ENCODE measurements at regions not wholly inside any gene's neighbourhood (a gene's known extent, or its start where the extent isn't known, plus 50 kb on each side); places are given as distances from the start of the nearest gene placed in this dataset.

DNA sequence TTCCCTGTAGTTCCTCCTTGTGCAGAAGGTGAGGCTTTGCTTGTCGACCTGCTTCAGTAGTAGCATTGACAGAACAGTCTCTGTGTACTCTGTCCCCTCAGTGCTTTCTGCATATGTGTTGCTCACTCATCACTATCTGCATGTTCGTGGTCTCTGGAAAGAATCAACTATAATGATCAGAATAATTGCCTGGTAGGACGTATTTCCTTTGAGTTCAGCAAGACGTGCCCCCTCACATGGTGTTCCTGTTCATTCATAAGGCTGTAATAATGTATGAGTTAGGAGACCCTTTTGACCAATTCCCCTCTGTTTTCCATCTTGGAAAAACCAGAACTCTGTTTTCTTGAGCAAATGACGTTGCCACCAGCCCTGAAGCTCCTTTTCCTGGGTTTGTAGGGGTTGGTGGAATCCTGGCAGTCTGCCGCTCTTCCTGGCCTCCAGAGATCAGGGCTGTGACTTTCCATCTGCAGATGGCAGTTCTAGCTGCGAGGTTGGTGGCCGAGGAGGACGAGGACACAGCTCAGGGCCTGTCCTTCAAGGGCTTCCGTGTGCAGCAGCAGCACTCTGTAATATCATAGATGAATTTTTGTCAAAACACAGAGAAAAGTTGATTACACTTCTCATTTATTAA is 61.9 kb downstream of the EXOSC2 start:
- TF ChIP-seq POLR2AphosphoS5 (IDR thresholded peaks at IDR 0.05) (no peak), POLR2A (IDR thresholded peaks at IDR 0.05) (no peak), EP300 (IDR thresholded peaks at IDR 0.05) (no peak)
- TF ChIP-seq, protein P1, sequence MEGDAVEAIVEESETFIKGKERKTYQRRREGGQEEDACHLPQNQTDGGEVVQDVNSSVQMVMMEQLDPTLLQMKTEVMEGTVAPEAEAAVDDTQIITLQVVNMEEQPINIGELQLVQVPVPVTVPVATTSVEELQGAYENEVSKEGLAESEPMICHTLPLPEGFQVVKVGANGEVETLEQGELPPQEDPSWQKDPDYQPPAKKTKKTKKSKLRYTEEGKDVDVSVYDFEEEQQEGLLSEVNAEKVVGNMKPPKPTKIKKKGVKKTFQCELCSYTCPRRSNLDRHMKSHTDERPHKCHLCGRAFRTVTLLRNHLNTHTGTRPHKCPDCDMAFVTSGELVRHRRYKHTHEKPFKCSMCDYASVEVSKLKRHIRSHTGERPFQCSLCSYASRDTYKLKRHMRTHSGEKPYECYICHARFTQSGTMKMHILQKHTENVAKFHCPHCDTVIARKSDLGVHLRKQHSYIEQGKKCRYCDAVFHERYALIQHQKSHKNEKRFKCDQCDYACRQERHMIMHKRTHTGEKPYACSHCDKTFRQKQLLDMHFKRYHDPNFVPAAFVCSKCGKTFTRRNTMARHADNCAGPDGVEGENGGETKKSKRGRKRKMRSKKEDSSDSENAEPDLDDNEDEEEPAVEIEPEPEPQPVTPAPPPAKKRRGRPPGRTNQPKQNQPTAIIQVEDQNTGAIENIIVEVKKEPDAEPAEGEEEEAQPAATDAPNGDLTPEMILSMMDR (IDR thresholded peaks at IDR 0.05): no peak
- Histone ChIP-seq H3K36me3 (no peaks in the 10 kb centered on the region), H3K4me3 (no peak overlapping the region), H3K4me1 (peaks cover 12% of the 10 kb centered on the region), H3K9me3 (no peaks in the 10 kb centered on the region), H3K27ac (no peak overlapping the region), H3K27me3 (no peaks in the 10 kb centered on the region)
- WGBS: 69% methylated on average over 10 of the region's 10 CpGs
- no peak for DNase-seq (ENCODE audit: low spot score in 2 of 2)

DNA sequence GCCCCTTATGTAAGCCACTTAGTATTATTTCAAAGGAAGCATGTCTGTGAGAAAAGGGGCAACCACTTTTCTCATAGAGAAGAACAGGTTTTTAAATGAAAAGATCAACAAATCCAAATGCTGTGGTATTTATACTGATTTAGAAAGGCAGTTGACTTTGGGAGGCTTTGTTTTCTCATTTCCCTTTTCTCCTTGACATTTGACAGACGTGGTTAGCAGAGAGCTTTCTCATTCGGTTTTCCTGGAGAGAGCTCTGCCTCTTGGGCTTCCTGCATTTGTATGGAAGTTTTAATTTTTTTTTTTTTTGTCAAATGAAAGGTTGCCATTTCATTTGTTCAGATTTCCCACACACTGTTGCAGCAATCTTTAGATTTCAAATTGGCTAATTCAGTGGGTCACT is 62.5 kb downstream of the EXOSC2 start:
- no peaks in the 10 kb centered on the region for H3K9me3 ChIP-seq
- no peak overlapping the region for H3K4me3 ChIP-seq
- TF ChIP-seq, protein P1 (IDR thresholded peaks at IDR 0.05): no peak
- TF ChIP-seq POLR2A (IDR thresholded peaks at IDR 0.05): no peak
- TF ChIP-seq EP300 (IDR thresholded peaks at IDR 0.05): no peak
- TF ChIP-seq POLR2AphosphoS5 (IDR thresholded peaks at IDR 0.05): no peak
- H3K27me3 ChIP-seq: no peaks in the 10 kb centered on the region
- DNase-seq (ENCODE audit: low spot score in 2 of 2): no peak
- 26% methylated on average over 2 of the region's 2 CpGs for WGBS
- H3K27ac ChIP-seq: no peak overlapping the region
- peaks cover 12% of the 10 kb centered on the region for H3K4me1 ChIP-seq
- H3K36me3 ChIP-seq: no peaks in the 10 kb centered on the region

DNA sequence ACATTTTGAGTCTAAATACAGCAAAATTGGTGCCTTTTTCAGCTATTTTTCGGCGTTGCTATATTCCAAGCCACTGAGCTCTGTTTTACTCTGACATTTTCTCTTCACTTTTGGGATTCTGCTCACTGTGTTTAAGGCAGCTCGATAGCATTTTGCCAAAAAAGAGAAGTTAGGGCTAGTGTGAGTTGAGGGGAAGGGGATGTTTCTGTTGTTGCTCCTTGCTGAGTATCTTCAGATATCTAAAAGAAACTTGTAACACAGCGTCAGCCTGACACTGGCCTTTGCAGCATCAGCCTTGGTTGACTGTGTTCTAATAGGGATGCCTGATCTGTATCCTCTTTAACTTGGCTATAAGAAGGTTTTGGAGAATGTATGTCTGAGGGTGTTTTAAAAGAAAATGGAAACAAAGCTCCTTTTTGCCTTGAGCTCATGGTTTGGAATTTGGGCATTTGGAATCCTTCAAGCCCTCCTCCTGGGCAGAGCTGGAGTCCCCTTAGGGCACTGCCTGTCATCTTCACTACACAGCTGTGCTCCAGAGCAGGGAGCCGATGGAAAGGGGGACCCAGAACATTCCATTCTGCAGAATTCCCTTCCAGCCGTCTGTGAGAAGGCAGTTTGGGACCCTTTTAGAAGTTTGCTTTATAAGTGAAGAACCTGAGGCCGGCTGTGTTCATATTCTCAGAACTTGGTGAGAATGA is 63.0 kb downstream of the EXOSC2 start:
- Histone ChIP-seq H3K27me3 (no peaks in the 10 kb centered on the region), H3K27ac (no peak overlapping the region)
- WGBS: 82% methylated on average over 7 of the region's 7 CpGs

DNA sequence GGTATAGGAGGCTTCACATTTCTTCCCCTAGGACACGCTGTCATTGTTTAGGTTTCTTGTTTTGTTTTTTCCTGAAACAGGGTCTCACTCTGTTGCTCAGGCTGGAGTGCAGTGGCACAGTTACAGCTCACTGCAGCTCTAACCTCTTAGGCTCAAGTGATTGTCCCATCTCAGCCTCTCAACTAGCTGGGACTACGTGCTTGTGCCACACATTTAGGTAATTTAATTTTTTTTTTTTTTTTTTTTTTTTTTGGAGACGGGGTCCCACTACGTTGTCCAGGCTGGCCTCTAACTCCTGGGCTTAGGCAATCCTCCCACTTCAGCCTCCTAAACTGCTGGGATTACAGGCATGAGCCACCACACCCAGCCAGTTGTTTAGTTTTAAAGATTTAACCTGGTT is 66.2 kb downstream of the EXOSC2 start:
- no peak overlapping the region for H3K27ac ChIP-seq
- H3K9me3 ChIP-seq: no peaks in the 10 kb centered on the region
- peaks cover 12% of the 10 kb centered on the region for H3K4me1 ChIP-seq
- 82% methylated on average over 4 of the region's 4 CpGs for WGBS
- H3K4me3 ChIP-seq: no peak overlapping the region
- no peak for DNase-seq (ENCODE audit: low spot score in 2 of 2)
- no peaks in the 10 kb centered on the region for H3K36me3 ChIP-seq
- TF ChIP-seq, protein P1 (IDR thresholded peaks at IDR 0.05): no peak
- TF ChIP-seq EP300 (IDR thresholded peaks at IDR 0.05): no peak
- TF ChIP-seq POLR2A (IDR thresholded peaks at IDR 0.05): no peak
- TF ChIP-seq POLR2AphosphoS5 (IDR thresholded peaks at IDR 0.05): no peak
- H3K27me3 ChIP-seq: no peaks in the 10 kb centered on the region

More for the DNA sequence above, 63.0 kb downstream of the EXOSC2 start:
- no peak for TF ChIP-seq POLR2AphosphoS5 (IDR thresholded peaks at IDR 0.05)
- no peak for TF ChIP-seq POLR2A (IDR thresholded peaks at IDR 0.05)
- no peak for TF ChIP-seq EP300 (IDR thresholded peaks at IDR 0.05)
- TF ChIP-seq, protein P1 (IDR thresholded peaks at IDR 0.05): no peak
- no peaks in the 10 kb centered on the region for H3K36me3 ChIP-seq
- H3K9me3 ChIP-seq: no peaks in the 10 kb centered on the region
- H3K4me1 ChIP-seq: peaks cover 12% of the 10 kb centered on the region
- no peak for DNase-seq (ENCODE audit: low spot score in 2 of 2)
- H3K4me3 ChIP-seq: no peak overlapping the region

DNA sequence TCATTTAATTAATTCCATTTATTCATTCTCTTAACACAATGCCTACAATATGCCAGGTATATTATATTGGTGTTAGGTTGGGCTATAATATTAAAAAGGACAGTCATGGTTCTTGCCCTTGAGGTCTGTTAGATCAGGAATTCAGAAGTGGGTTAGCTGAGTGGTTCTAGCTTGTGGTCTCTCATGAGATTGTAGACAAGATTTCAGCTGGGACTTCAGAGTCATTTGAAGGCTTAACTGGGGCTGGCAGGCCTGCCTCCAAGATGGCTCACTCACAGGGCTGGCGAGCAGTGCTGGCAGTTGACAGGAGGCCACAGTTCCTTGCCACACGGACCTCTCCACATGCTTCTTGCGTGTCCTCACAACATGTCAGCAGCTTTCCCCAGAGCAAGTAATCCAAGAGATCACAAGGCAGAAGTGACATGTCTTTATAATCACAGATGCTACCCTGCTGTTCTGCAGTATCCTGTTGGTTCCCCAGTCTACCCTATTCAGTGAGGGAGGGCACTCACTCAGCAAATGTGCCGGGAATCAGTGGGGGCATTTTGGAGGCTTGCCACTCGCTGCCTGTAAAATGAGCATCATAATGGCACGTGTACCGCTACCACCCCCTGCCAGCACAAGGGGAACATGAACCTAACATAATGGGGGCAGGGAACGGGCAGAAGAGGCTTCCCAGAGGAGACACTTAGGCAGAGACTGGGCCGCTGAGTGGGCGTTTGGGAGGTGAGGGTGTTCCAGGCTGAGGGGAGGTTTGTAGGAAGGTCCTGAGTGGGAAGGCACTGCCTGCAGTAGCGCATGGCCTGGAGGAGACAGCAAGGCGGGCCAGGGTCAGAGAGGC is 70.0 kb downstream of the EXOSC2 start:
- Histone ChIP-seq H3K4me1 (peaks cover 16% of the 10 kb centered on the region), H3K27ac (no peak overlapping the region), H3K27me3 (no peaks in the 10 kb centered on the region), H3K4me3 (no peak overlapping the region), H3K9me3 (no peaks in the 10 kb centered on the region), H3K36me3 (no peaks in the 10 kb centered on the region)
- 89% methylated on average over 12 of the region's 12 CpGs for WGBS
- TF ChIP-seq EP300 (IDR thresholded peaks at IDR 0.05): no peak
- no peak for TF ChIP-seq POLR2A (IDR thresholded peaks at IDR 0.05)
- no peak for TF ChIP-seq POLR2AphosphoS5 (IDR thresholded peaks at IDR 0.05)
- TF ChIP-seq, protein P1 (IDR thresholded peaks at IDR 0.05): no peak
- no peak for DNase-seq (ENCODE audit: low spot score in 2 of 2)

Measured in suprapubic skin (tissue), 4 donors.